Transverse colon (tissue), 3 donors: ENCODE measurements at regions not wholly inside any gene's neighbourhood (a gene's known extent, or its start where the extent isn't known, plus 50 kb on each side); places are given as distances from the start of the nearest gene placed in this dataset.

Experiments used
- CTCF ChIP-seq, 5 experiments: fragments of 200-600 bp in 3 of 5; fragments of 450-650 bp in 2 of 5; sonication (generic) in 3 of 5; IDR thresholded peaks; 1 replicate in 2 of 5; 2 replicates in 3 of 5; pipeline ENCODE4 v1.5.1; 2016 to 2017; ENCODE audit warnings: antibody characterized with exemption in 5 of 5, inconsistent platforms in 3 of 5, mild to moderate bottlenecking in 2 of 5, moderate library complexity in 1 of 5
- POLR2A ChIP-seq: fragments of 450-650 bp; IDR thresholded peaks from one replicate; pipeline ENCODE4 v1.6.1; 2016; ENCODE audit warnings: antibody characterized with exemption, mild to moderate bottlenecking, moderate library complexity

DNA sequence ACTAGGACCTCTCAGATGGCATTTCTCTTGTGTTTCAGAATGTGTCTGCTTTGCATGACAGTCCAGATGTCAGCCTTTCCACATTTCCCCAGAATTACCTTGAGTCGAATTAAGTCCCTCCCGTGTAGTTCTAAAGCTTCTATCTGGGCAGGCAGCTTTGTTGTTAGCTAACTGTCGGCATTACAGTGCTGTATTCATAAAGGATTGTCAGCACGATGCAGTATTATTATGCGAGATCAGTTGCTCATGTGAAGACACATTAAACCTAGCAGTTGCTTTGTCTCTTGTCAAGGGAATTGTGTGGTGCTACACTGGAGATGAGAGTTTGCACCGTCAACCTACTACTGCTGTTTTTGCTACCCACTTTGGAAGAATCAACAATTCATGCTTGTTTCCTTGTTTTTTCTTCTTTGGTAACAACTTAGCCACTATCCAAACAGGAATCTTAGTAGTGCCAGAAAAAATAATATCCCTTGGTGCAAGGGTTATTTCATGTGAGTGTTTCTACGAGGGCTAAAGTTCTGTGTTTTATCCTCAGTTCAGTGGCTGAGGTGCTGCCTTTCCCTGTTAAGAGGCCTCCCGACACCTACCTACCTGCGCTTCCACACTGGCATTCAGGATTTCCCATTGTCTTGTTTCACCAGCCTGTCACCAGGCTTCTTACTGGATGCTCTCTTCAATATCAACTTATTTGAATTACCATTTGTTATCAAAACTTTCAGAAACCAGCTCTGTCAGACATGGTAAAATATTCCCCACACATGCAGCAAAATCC, 297.9 kb upstream of the G2E3 start:
- no peak for TF ChIP-seq CTCF (IDR thresholded peaks at IDR 0.05)
- no peak for TF ChIP-seq POLR2A
